ENCODE measurements at regions not wholly inside any gene's neighbourhood (a gene's known extent, or its start where the extent isn't known, plus 50 kb on each side); places are given as distances from the start of the nearest gene placed in this dataset.

- H2BK120ac ChIP-seq (replicated peaks; ENCODE audit: low read depth, low read length) = no peak overlapping the region
- H3K79me2 ChIP-seq (ENCODE audit: control insufficient read depth in 1 of 2, insufficient read depth in 2 of 2, low read length in 2 of 2) = no peaks in the 10 kb centered on the region
- H3K79me1 ChIP-seq (ENCODE audit: low read depth, low read length) = no peaks in the 10 kb centered on the region
- H2BK5ac ChIP-seq (ENCODE audit: low read depth, low read length) = no peak overlapping the region
- no peak overlapping the region for H3K4me2 ChIP-seq (ENCODE audit: insufficient read depth in 1 of 2, low read depth in 2 of 2, low read length in 2 of 2)
- no peak overlapping the region for H3K23ac ChIP-seq (ENCODE audit: insufficient read length)
- no peak overlapping the region for H3K14ac ChIP-seq (ENCODE audit: insufficient read length)
- no peak overlapping the region for H2BK12ac ChIP-seq (ENCODE audit: low read depth, low read length)
- peaks cover 0 to 1% of the 10 kb centered on the region in 2 experiments for H4K20me1 ChIP-seq (replicated peaks in 1 of 2; ENCODE audit: control insufficient read depth in 1 of 2, insufficient read depth in 2 of 2, low read length in 2 of 2)
- H3K27me3 ChIP-seq (replicated peaks in 1 of 4; ENCODE audit: control insufficient read depth in 3 of 4, extremely low read depth in 1 of 4, insufficient read depth in 3 of 4, low read length in 3 of 4) = no peaks in the 10 kb centered on the region
- H4K5ac ChIP-seq (ENCODE audit: insufficient read length, low read depth, low read length) = no peak overlapping the region
- H4K91ac ChIP-seq (replicated peaks; ENCODE audit: insufficient read length, low read length) = no peak overlapping the region
- no peak overlapping the region for H3K4me3 ChIP-seq (ENCODE audit: extremely low read depth in 1 of 4, insufficient read depth in 2 of 4, low read depth in 3 of 4, low read length in 4 of 4)
- no peak overlapping the region for H3K18ac ChIP-seq (ENCODE audit: extremely low read depth, low read length)
- H2BK15ac ChIP-seq (ENCODE audit: low read length) = no peak overlapping the region
- H2AK5ac ChIP-seq (ENCODE audit: low read depth, low read length) = no peak overlapping the region
- no peak overlapping the region for H4K8ac ChIP-seq (ENCODE audit: extremely low read depth, insufficient read depth, low read length)
- peaks cover 0 to 4% (median 0%) of the 10 kb centered on the region in 4 experiments; a peak in 1 of 7 replicates for H3K4me1 ChIP-seq (replicated peaks in 1 of 4; ENCODE audit: control insufficient read depth in 3 of 4, insufficient read depth in 4 of 4, low read length in 3 of 4)
- POLR2A ChIA-PET (ENCODE audit: partially characterized antibody) = interaction anchor here (1.1 to 3.5 kb wide), 2 partner anchors 12 to 226 kb away, joined by 3 to 17 read pairs; no protein-coding TSS in a partner anchor
- H3K9me3 ChIP-seq (ENCODE audit: insufficient read depth in 2 of 2, low read depth in 1 of 2, low read length in 1 of 2) = no peaks in the 10 kb centered on the region; a peak in 1 of 4 replicates
- FAIRE-seq = no peak
- CTCF ChIA-PET (ENCODE audit: partially characterized antibody) = interaction anchor here (1.1 kb wide), 1 partner anchor 13 kb away, joined by 3 read pairs; no protein-coding TSS in a partner anchor
- H3K23me2 ChIP-seq (ENCODE audit: low read depth, low read length) = no peaks in the 10 kb centered on the region
- H2AFZ ChIP-seq (ENCODE audit: low read length) = no peak overlapping the region
- H3K4ac ChIP-seq (replicated peaks; ENCODE audit: insufficient read length, low read depth, low read length) = no peak overlapping the region
- no peak overlapping the region for H3K56ac ChIP-seq (replicated peaks; ENCODE audit: insufficient read length, low read depth, low read length)
- TF ChIP-seq EZH2 (IDR thresholded peaks at IDR 0.05; ENCODE audit: low read depth, low read length, severe bottlenecking) (no peak), FOSL1 (IDR thresholded peaks at IDR 0.05; ENCODE audit: insufficient read depth, low read depth, low read length) (no peak), PHF8 (conservative IDR thresholded peaks at IDR 0.05; ENCODE audit: low read depth, low read length) (no peak), KDM5A (IDR thresholded peaks at IDR 0.05; ENCODE audit: low read length) (no peak), SP2 (IDR thresholded peaks at IDR 0.05; ENCODE audit: low read length) (no peak), TBP (IDR thresholded peaks at IDR 0.05; ENCODE audit: low read depth, low read length) (no peak), NRF1 (IDR thresholded peaks at IDR 0.05; ENCODE audit: low read depth, low read length) (no peak)
- TF ChIP-seq, protein P1, sequence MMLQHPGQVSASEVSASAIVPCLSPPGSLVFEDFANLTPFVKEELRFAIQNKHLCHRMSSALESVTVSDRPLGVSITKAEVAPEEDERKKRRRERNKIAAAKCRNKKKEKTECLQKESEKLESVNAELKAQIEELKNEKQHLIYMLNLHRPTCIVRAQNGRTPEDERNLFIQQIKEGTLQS (IDR thresholded peaks at IDR 0.05; ENCODE audit: insufficient read depth, low read depth, low read length) = no peak
- no peak for DNase-seq (ENCODE audit: low read depth in 1 of 2, low spot score in 2 of 2)
- no peaks in the 10 kb centered on the region for H3K36me3 ChIP-seq (ENCODE audit: control insufficient read depth in 2 of 4, insufficient read depth in 4 of 4, low read length in 3 of 4)
- no peak overlapping the region for H3K9ac ChIP-seq (replicated peaks in 1 of 4; ENCODE audit: extremely low read depth in 1 of 4, low read depth in 3 of 4, low read length in 3 of 4)
- WGBS, 2 experiments (ENCODE audit: extremely low coverage in 1 of 2, insufficient coverage in 1 of 2, insufficient read length in 1 of 2, insufficient replicate concordance in 2 of 2, low coverage in 1 of 2, low lambda C conversion rate in 2 of 2, missing lambda C conversion rate in 1 of 2) = 88% methylated on average over 2 of the region's 2 CpGs; no CpG with 5 or more reads in 1 of the 2 experiments
- no peak overlapping the region for H3K27ac ChIP-seq (ENCODE audit: low read depth, low read length)
- H2BK20ac ChIP-seq (ENCODE audit: low read length) = no peak overlapping the region
Observed at GRCh38 chr13:44210525-44210924, 163.1 kb upstream of the SERP2 start.
